ENCODE measurements at regions not wholly inside any gene's neighbourhood (a gene's known extent, or its start where the extent isn't known, plus 50 kb on each side); places are given as distances from the start of the nearest gene placed in this dataset.

DNA sequence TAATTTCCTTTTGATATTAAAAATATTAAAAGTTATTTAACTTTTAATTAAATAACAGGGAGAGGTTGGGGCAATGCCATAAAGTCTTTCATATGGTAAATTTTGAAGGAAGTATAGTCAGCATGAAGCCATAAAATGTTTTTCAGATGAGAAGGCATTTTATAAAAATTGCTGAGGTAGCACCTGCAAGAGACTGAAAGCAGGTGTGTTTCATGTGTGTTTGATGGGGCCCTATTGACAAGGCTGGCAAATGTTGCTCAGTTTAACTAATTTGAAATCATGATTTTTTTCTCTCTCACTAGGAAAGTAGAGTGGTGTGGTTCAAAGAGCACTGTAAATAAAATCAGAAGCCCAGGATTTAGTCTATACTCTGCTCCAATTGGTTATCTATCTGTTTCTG, 805.8 kb upstream of the C9orf72 start:
- Histone ChIP-seq H3K4me1 (ENCODE audit: insufficient read depth, low read length) (no peaks in the 10 kb centered on the region), H3K4me3 (replicated peaks in 1 of 3; ENCODE audit: insufficient read depth in 1 of 3, low read depth in 2 of 3, low read length in 3 of 3) (no peak overlapping the region), H3K9me3 (ENCODE audit: low read length) (no peaks in the 10 kb centered on the region), H2AFZ (ENCODE audit: low read length) (no peak overlapping the region), H3K4me2 (ENCODE audit: low read depth, low read length) (no peak overlapping the region), H3K36me3 (replicated peaks in 1 of 2; ENCODE audit: control insufficient read depth in 1 of 2, insufficient read depth in 2 of 2, low read length in 2 of 2) (no peaks in the 10 kb centered on the region), H3K27me3 (ENCODE audit: control insufficient read depth in 1 of 2, insufficient read depth in 2 of 2, low read length in 2 of 2) (no peaks in the 10 kb centered on the region), H3K79me2 (ENCODE audit: insufficient read depth, low read length) (no peaks in the 10 kb centered on the region), H3K9ac (ENCODE audit: insufficient read depth, low read depth, low read length) (no peak overlapping the region), H3K27ac (ENCODE audit: extremely low read length, insufficient read depth, low read length) (no peak overlapping the region), H4K20me1 (ENCODE audit: insufficient read depth, low read length) (no peaks in the 10 kb centered on the region)
- no peak for DNase-seq (ENCODE audit: low spot score)
- in situ Hi-C loops (cut with HindIII; ENCODE audit: extremely low pct_ligation_motif_present, low pct_unique_long_range_greater_than_20kb), result no loop called here
- no peak for FAIRE-seq
- CTCF ChIA-PET (ENCODE audit: low intra/inter-chr PET ratio, low total read pairs), result no interaction called here
- no peak for ATAC-seq
- POLR2A ChIA-PET, result no interaction called here
- intact Hi-C loops (cut with micrococcal nuclease; ENCODE audit: unreplicated experiment), result no loop called here
- no TSS peak for BruUV-seq (replicated peaks)
- TF ChIP-seq, protein P1, sequence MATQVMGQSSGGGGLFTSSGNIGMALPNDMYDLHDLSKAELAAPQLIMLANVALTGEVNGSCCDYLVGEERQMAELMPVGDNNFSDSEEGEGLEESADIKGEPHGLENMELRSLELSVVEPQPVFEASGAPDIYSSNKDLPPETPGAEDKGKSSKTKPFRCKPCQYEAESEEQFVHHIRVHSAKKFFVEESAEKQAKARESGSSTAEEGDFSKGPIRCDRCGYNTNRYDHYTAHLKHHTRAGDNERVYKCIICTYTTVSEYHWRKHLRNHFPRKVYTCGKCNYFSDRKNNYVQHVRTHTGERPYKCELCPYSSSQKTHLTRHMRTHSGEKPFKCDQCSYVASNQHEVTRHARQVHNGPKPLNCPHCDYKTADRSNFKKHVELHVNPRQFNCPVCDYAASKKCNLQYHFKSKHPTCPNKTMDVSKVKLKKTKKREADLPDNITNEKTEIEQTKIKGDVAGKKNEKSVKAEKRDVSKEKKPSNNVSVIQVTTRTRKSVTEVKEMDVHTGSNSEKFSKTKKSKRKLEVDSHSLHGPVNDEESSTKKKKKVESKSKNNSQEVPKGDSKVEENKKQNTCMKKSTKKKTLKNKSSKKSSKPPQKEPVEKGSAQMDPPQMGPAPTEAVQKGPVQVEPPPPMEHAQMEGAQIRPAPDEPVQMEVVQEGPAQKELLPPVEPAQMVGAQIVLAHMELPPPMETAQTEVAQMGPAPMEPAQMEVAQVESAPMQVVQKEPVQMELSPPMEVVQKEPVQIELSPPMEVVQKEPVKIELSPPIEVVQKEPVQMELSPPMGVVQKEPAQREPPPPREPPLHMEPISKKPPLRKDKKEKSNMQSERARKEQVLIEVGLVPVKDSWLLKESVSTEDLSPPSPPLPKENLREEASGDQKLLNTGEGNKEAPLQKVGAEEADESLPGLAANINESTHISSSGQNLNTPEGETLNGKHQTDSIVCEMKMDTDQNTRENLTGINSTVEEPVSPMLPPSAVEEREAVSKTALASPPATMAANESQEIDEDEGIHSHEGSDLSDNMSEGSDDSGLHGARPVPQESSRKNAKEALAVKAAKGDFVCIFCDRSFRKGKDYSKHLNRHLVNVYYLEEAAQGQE (IDR thresholded peaks at IDR 0.05; ENCODE audit: borderline replicate concordance in 1 of 2, low read depth in 1 of 2, low read length in 2 of 2), result no peak
- TF ChIP-seq ZBTB42 (CRISPR knock-in tag; IDR thresholded peaks at IDR 0.05), result no peak
- TF ChIP-seq, protein P2, sequence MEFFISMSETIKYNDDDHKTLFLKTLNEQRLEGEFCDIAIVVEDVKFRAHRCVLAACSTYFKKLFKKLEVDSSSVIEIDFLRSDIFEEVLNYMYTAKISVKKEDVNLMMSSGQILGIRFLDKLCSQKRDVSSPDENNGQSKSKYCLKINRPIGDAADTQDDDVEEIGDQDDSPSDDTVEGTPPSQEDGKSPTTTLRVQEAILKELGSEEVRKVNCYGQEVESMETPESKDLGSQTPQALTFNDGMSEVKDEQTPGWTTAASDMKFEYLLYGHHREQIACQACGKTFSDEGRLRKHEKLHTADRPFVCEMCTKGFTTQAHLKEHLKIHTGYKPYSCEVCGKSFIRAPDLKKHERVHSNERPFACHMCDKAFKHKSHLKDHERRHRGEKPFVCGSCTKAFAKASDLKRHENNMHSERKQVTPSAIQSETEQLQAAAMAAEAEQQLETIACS (CRISPR knock-in tag; IDR thresholded peaks at IDR 0.05), result no peak
- TF ChIP-seq, protein P3, sequence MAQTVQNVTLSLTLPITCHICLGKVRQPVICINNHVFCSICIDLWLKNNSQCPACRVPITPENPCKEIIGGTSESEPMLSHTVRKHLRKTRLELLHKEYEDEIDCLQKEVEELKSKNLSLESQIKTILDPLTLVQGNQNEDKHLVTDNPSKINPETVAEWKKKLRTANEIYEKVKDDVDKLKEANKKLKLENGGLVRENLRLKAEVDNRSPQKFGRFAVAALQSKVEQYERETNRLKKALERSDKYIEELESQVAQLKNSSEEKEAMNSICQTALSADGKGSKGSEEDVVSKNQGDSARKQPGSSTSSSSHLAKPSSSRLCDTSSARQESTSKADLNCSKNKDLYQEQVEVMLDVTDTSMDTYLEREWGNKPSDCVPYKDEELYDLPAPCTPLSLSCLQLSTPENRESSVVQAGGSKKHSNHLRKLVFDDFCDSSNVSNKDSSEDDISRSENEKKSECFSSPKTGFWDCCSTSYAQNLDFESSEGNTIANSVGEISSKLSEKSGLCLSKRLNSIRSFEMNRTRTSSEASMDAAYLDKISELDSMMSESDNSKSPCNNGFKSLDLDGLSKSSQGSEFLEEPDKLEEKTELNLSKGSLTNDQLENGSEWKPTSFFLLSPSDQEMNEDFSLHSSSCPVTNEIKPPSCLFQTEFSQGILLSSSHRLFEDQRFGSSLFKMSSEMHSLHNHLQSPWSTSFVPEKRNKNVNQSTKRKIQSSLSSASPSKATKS (CRISPR knock-in tag; IDR thresholded peaks at IDR 0.05), result no peak
- TF ChIP-seq, protein P4, sequence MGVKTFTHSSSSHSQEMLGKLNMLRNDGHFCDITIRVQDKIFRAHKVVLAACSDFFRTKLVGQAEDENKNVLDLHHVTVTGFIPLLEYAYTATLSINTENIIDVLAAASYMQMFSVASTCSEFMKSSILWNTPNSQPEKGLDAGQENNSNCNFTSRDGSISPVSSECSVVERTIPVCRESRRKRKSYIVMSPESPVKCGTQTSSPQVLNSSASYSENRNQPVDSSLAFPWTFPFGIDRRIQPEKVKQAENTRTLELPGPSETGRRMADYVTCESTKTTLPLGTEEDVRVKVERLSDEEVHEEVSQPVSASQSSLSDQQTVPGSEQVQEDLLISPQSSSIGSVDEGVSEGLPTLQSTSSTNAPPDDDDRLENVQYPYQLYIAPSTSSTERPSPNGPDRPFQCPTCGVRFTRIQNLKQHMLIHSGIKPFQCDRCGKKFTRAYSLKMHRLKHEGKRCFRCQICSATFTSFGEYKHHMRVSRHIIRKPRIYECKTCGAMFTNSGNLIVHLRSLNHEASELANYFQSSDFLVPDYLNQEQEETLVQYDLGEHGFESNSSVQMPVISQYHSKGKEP (CRISPR knock-in tag; IDR thresholded peaks at IDR 0.05), result no peak
- TF ChIP-seq MAFF (IDR thresholded peaks at IDR 0.05; ENCODE audit: low read depth, low read length), result peak; percentile 51
- TF ChIP-seq ZNF563 (CRISPR knock-in tag; IDR thresholded peaks at IDR 0.05), result no peak
- no peak for TF ChIP-seq PAF1 (CRISPR knock-in tag; IDR thresholded peaks at IDR 0.05)
- TF ChIP-seq SOX5 (CRISPR knock-in tag; IDR thresholded peaks at IDR 0.05; ENCODE audit: borderline replicate concordance), result no peak
- TF ChIP-seq, protein P5, sequence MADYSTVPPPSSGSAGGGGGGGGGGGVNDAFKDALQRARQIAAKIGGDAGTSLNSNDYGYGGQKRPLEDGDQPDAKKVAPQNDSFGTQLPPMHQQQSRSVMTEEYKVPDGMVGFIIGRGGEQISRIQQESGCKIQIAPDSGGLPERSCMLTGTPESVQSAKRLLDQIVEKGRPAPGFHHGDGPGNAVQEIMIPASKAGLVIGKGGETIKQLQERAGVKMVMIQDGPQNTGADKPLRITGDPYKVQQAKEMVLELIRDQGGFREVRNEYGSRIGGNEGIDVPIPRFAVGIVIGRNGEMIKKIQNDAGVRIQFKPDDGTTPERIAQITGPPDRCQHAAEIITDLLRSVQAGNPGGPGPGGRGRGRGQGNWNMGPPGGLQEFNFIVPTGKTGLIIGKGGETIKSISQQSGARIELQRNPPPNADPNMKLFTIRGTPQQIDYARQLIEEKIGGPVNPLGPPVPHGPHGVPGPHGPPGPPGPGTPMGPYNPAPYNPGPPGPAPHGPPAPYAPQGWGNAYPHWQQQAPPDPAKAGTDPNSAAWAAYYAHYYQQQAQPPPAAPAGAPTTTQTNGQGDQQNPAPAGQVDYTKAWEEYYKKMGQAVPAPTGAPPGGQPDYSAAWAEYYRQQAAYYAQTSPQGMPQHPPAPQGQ (CRISPR knock-in tag; IDR thresholded peaks at IDR 0.05; ENCODE audit: borderline replicate concordance), result no peak
- TF ChIP-seq, protein P6, sequence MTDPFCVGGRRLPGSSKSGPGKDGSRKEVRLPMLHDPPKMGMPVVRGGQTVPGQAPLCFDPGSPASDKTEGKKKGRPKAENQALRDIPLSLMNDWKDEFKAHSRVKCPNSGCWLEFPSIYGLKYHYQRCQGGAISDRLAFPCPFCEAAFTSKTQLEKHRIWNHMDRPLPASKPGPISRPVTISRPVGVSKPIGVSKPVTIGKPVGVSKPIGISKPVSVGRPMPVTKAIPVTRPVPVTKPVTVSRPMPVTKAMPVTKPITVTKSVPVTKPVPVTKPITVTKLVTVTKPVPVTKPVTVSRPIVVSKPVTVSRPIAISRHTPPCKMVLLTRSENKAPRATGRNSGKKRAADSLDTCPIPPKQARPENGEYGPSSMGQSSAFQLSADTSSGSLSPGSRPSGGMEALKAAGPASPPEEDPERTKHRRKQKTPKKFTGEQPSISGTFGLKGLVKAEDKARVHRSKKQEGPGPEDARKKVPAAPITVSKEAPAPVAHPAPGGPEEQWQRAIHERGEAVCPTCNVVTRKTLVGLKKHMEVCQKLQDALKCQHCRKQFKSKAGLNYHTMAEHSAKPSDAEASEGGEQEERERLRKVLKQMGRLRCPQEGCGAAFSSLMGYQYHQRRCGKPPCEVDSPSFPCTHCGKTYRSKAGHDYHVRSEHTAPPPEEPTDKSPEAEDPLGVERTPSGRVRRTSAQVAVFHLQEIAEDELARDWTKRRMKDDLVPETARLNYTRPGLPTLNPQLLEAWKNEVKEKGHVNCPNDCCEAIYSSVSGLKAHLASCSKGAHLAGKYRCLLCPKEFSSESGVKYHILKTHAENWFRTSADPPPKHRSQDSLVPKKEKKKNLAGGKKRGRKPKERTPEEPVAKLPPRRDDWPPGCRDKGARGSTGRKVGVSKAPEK (CRISPR knock-in tag; IDR thresholded peaks at IDR 0.05; ENCODE audit: borderline replicate concordance), result no peak
